ENCODE measurements at regions not wholly inside any gene's neighbourhood (a gene's known extent, or its start where the extent isn't known, plus 50 kb on each side); places are given as distances from the start of the nearest gene placed in this dataset.

GRCh38 chr3:99429502-99429901, 208.9 kb upstream of the COL8A1 start:
- no peak for DNase-seq

- no peak for DNase-seq
Observed at GRCh38 chr3:99425930-99426329, 212.5 kb upstream of the COL8A1 start.

- no peak for DNase-seq
Observed at GRCh38 chr3:99419116-99419515, 219.3 kb upstream of the COL8A1 start.

- no peak for DNase-seq
Observed at GRCh38 chr3:99418709-99419108, 219.7 kb upstream of the COL8A1 start.

GRCh38 chr3:99418209-99418635, 220.2 kb upstream of the COL8A1 start:
- no peak for DNase-seq

- DNase-seq = peak; percentile 22
Observed at GRCh38 chr3:99413504-99413903, 224.9 kb upstream of the COL8A1 start.

- DNase-seq = peak; percentile 61
Observed at GRCh38 chr3:99410789-99411311, 227.5 kb upstream of the COL8A1 start.

GRCh38 chr3:99409961-99410360, 228.4 kb upstream of the COL8A1 start:
- no peak for DNase-seq

GRCh38 chr3:99407257-99407656, 231.1 kb upstream of the COL8A1 start:
- no peak for DNase-seq

GRCh38 chr3:99402755-99403154, 235.6 kb upstream of the COL8A1 start:
- no peak for DNase-seq

GRCh38 chr3:99400352-99400751, 238.0 kb upstream of the COL8A1 start:
- DNase-seq = no peak

GRCh38 chr3:99396651-99397275, 241.6 kb upstream of the COL8A1 start:
- no peak for DNase-seq

- DNase-seq = peak; percentile 27
Observed at GRCh38 chr3:99394831-99395778, 243.3 kb upstream of the COL8A1 start.

- DNase-seq = no peak
Observed at GRCh38 chr3:99393961-99394360, 244.4 kb upstream of the COL8A1 start.

GRCh38 chr3:99388780-99389179, 249.6 kb upstream of the COL8A1 start:
- DNase-seq = no peak

GRCh38 chr3:99384596-99384995, 253.8 kb upstream of the COL8A1 start:
- no peak for DNase-seq

- no peak for DNase-seq
Observed at GRCh38 chr3:99376926-99377325, 261.5 kb upstream of the COL8A1 start.

GRCh38 chr3:99373846-99374210, 264.6 kb upstream of the COL8A1 start:
- DNase-seq = no peak

GRCh38 chr3:99373088-99373845, 265.1 kb upstream of the COL8A1 start:
- no peak for DNase-seq

- no peak for DNase-seq
Observed at GRCh38 chr3:99366663-99367429, 271.5 kb upstream of the COL8A1 start.

- DNase-seq = no peak
Observed at GRCh38 chr3:99365979-99366378, 272.4 kb upstream of the COL8A1 start.

- DNase-seq = no peak
Observed at GRCh38 chr3:99365396-99365795, 273.0 kb upstream of the COL8A1 start.

GRCh38 chr3:99357131-99357530, 281.3 kb upstream of the COL8A1 start:
- DNase-seq = no peak
